AG04449 (cell line): ENCODE measurements at regions not wholly inside any gene's neighbourhood (a gene's known extent, or its start where the extent isn't known, plus 50 kb on each side); places are given as distances from the start of the nearest gene placed in this dataset.
A peak's percentile ranks its signal among the peaks of the same experiment; 100 is the strongest.

Source experiments
- CTCF ChIA-PET: fragments of 350-600 bp; formaldehyde crosslinking; extraction: SDS; loops from one replicate; lab custom pipeline; 2021; ENCODE audit warnings: antibody characterized with exemption; lab: Yijun Ruan, JAX
- POLR2A ChIA-PET: fragments of 400-600, 350-600 bp; formaldehyde crosslinking; extraction: SDS; loops from one replicate; lab custom pipeline; 2020; ENCODE audit warnings: antibody characterized with exemption, inconsistent platforms; lab: Yijun Ruan, JAX
- DNase-seq: peaks from one replicate; pipeline ENCODE4 v3.0.0-alpha.2; 2010; ENCODE audit warnings: low read depth, low spot score
- H3K4me3 ChIP-seq: 2 replicates; pipeline ENCODE4 v1.5.1; 2011; ENCODE audit warnings: low read depth, mild to moderate bottlenecking, control low read depth, low read length
- TF ChIP-seq, protein P1 (sequence below): IDR thresholded peaks from one replicate; pipeline ENCODE4 v1.5.1; 2011; ENCODE audit warnings: mild to moderate bottlenecking, moderate library complexity, low read length, control low read depth, inconsistent platforms; ENCODE audit not compliant: insufficient read depth; ENCODE audit errors: missing control alignments

DNA sequence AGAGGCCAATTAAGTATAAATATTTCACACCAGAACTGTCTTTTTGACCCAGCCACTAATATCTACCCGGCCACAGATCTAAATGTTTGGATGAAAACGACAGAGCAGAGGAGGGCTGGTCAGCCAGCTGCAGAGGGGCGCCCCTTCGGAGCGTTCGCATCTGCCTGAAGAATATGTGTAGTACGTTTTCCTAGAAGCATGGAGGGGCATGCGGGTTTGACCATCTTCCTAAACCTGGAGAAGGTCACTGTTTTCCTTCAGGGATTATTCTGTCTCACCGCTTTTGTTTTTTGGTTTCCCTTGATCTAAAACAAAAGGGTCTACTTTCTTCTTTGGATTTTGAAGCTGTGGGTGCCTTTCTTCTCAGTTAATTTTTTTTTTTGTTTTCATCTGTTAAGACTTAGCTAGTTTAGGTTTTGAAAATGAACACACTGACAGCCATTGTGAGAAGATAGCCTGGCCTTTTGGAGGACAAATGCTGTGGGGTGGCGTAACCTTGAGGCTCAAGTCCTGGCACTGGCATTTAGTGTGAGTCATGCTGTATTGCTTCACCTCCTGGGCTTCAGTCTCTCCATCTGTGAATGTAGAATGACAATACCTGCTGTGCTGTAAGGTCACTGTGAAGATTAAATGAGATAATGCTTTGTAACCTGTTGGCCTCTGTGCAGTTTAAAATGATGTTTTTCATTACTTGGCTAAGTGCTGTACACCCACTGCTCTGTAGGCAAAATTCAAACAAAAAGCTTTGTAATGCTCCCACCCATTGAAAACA, 74.1 kb upstream of the IRF2BP2 start:
- no peak overlapping the region for H3K4me3 ChIP-seq
- TF ChIP-seq, protein P1, sequence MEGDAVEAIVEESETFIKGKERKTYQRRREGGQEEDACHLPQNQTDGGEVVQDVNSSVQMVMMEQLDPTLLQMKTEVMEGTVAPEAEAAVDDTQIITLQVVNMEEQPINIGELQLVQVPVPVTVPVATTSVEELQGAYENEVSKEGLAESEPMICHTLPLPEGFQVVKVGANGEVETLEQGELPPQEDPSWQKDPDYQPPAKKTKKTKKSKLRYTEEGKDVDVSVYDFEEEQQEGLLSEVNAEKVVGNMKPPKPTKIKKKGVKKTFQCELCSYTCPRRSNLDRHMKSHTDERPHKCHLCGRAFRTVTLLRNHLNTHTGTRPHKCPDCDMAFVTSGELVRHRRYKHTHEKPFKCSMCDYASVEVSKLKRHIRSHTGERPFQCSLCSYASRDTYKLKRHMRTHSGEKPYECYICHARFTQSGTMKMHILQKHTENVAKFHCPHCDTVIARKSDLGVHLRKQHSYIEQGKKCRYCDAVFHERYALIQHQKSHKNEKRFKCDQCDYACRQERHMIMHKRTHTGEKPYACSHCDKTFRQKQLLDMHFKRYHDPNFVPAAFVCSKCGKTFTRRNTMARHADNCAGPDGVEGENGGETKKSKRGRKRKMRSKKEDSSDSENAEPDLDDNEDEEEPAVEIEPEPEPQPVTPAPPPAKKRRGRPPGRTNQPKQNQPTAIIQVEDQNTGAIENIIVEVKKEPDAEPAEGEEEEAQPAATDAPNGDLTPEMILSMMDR: no peak
- CTCF ChIA-PET: interaction anchor here (1.1 to 1.3 kb wide), 2 partner anchors 10 to 11 kb away, joined by 3 to 5 read pairs; no protein-coding TSS in a partner anchor
- DNase-seq: no peak
- POLR2A ChIA-PET: no interaction called here

DNA sequence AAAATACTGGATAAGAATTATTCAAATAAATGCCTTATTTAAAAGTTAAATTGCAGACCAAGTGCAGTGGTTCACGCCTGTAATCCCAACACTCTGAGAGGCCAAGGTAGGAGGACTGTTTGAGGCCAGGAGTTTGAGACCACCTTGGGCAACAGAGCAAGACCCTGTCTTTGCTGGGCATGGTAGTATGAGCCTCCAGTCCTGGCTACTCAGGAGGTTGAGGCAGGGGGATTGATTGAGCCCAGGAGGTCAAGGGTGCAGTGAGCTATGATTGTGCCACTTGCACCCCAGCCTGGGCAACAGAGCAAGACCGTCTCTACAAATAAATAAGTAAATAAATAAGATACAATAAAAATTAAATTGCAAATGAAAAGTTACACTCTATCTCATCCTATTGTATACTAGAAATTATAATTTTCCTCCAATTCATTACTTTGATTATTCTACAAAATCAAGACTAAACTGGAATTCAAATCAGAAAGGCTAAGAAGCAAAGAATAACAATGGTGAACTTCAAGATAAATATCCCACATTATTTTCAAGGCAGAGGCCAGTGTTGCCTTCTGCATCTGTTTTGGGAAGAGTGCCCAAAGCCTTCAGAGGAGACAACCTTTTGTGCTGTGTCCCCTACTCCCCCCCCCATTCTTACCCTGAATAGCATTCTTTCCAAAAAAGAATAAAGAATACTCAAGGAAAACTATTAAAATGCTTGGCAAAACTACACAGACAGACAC, 73.3 kb upstream of the IRF2BP2 start:
- ChIA-PET POLR2A (no interaction called here), CTCF (interaction anchor here (1.3 kb wide), 1 partner anchor 9 kb away, joined by 5 read pairs; no protein-coding TSS in a partner anchor)
- no peak for DNase-seq
- TF ChIP-seq, protein P1: no peak
- H3K4me3 ChIP-seq: no peak overlapping the region

DNA sequence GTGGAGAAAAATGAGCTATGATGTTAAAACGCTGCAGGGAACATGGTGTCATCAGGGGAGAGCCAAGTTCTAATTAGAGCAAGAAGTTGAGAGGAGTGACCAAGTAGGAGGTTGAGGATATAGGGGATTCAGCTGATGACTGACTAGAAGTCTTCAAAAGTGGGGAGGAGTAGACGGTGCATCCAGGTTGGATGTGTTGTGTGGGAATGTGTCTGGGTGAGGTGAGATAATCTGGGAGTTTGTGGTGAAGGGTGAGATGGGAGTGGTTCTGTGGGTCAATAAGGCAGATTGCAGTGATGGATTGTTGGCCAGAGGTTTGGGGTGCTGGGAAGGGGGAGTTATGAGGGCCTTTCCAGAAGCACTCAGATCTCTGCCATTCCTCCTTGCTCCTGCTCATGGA, 72.0 kb upstream of the IRF2BP2 start:
- ChIA-PET POLR2A (no interaction called here), CTCF (no interaction called here)
- TF ChIP-seq, protein P1: no peak
- DNase-seq: no peak
- H3K4me3 ChIP-seq: no peak overlapping the region

DNA sequence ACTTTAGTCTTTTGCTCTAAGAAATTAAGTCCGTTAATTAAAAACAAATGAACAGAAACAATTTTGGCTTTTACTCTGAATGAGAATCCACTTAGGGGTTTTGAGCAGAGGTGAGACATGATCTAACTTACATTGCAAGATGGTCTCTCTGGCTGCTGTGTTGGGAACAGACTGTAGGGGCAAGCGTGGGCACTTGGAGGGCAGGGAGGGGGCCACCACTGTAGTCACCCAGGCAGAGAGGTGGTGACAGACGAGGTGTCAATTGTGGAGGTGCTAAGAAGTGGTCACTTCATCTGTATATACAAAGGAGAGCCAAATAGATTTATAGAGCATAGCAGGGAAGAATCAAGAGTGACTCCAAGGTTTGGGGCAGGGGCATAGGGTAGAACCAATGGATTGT, 71.1 kb upstream of the IRF2BP2 start:
- TF ChIP-seq, protein P1: no peak
- ChIA-PET CTCF (no interaction called here), POLR2A (no interaction called here)
- no peak overlapping the region for H3K4me3 ChIP-seq
- no peak for DNase-seq

DNA sequence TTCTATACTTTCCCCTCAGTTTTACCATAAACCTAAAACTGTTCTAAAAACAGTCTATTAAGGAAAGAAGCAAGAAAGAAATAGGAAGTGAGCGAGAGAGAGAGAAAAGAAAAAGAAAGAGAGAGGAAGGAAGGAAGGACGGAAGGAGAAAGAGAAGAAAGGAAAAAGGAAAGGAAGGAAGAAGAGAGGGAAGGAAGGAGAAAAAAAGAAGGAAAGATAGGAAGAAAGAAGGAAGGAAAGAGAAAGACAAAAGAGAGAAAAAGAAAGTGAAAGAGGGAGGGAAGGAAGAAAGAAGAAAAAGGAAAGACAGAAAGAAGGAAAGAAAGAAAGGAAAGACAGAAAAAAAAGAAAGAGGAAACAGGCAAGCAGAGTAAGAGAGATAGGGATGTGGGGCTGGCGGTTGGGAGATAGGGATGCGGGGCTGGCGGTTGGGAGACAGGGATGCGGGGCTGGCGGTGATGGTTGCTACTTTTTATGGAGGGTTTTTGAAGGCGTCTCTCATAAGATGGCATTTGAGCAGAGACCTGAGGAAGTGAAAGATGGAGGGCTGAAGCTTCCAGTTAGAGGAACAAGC, 70.4 kb upstream of the IRF2BP2 start:
- ChIA-PET POLR2A (no interaction called here), CTCF (no interaction called here)
- no peak for DNase-seq
- no peak overlapping the region for H3K4me3 ChIP-seq
- TF ChIP-seq, protein P1: no peak

DNA sequence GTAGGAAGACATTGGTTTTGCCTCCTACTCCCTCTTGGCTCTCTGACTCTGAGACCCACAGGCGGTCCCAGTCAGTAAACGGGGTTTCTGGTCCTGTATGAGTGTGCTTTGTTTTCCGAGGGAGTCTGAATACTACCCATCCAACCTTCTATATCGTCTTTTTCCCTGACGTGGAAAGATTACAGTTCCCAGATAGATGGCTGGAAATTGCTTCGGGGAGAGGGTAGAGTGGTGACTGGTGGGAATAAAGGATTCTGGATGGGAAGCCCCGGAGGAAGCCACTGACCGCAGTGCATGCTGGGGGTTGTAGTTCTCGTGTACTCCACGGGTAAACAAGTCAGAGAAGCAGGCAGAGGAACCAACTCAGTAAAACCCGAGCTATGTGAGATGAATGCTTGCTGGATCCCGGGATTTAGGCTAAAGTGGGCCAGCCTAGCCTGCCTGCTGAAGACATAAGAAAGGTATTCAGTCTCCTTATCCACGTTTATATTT, 66.2 kb upstream of the IRF2BP2 start:
- TF ChIP-seq, protein P1: no peak
- H3K4me3 ChIP-seq: peak overlapping the region; percentile 38; the same call in 1 of the 2 replicates
- DNase-seq: no peak
- POLR2A ChIA-PET: no interaction called here
- CTCF ChIA-PET: no interaction called here
